NCI-H446 treated with DMSO at 0.1 percent for 48 hours (cell line): ENCODE measurements at regions not wholly inside any gene's neighbourhood (a gene's known extent, or its start where the extent isn't known, plus 50 kb on each side); places are given as distances from the start of the nearest gene placed in this dataset.

Source experiments
- DNase-seq: peaks from one replicate; lab custom pipeline; 2025; lab: John Stamatoyannopoulos, UW

DNA sequence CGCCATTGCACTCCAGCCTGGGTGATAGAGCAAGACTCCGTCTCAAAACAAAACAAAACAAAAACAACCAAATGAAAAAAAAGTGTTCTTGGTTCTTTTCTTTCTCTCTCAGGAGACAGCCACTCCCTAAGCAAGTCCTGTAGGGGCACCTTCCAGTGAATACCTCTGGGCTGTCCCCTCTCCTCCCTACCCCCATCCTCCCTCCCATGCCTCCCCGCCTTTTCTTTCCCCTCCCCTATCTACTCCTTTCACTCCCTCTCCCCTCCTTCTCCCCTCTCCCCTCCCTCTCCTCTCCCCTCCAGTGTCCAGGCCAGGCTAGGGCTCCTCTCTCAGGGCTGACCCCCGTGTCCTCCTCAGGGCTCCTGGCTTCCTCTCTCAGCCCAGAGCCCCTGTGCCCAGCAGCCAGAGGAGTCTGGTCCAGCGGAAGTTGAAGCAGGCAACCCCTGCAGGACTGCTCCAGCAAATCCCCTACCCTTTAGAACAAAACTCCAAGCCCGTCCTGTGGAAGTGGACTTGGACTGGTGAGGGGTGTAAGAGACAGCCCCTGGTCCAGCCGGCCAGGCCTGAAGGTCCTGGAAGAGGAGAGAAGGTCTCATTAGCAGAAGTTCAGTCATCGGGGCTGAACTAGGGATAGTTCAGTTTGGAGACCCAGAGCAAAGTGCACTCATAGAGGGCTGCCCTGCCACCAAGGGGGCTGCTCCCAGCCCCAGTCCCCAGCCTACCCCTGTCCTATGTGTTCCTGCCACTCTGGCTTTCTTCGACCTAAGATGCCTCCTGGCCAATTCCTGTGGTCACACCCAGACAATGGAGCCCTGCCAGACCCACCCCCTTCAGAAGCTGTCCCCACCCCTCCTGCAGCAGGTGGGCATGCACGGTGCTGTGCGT, 79.8 kb upstream of the IQSEC1 start:
- no peak for DNase-seq

DNA sequence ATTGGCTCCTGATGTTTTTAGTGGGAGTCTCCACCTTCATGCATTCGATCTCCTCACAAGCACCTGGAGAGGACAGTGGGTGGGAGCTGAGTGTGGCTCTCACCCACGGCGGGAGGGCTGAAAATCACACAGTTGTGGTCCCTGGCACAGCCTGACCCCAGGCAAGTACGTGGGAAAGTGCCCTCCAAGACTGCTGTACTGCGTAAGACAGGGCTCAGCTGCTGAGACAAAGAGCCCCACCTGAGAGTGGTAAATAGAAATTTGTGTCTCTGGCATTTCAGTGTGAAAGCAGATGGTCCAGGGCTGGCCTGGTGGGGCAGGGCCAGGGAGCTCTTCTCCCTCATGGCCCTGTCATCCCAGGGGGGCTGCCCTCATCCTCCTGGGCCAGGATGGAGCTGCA, 77.4 kb upstream of the IQSEC1 start:
- DNase-seq = no peak

DNA sequence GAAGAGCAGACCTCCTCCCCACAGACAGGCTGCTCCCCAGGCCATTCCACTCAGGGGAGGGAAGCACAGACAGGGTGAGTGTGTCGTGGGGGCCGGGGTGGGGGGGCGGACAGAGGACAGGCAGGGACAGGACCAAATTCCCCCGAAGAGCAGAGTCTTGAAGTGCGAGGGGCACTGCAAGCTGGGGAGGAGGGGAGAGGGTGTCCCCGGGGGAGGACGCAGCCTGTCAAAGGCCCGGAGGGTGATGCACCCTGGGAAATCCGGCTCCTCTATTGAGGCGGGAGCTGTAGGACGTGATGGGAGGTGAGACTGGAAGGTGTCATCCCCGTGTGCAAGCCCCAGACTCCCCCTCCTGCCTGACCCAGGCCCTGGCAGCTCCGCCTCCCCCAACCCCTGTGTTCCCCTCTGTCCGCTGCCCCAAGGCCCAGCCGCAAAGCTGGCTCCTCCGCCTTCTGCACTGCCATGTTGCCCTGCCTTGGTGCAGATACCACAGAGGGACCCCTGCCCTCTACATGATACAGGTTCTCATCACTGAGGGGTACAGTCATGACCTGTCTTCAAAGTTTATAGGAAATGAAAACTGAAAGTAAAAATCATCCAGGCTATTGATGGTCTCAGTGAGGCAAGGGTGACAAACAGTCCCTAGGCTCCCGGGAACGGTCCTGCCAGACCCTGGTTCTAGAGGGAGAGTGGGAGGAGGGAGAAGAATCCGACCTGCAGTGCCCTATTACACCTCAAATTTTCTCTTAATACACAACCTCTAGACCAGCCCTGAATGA, 76.3 kb upstream of the IQSEC1 start:
- no peak for DNase-seq

DNA sequence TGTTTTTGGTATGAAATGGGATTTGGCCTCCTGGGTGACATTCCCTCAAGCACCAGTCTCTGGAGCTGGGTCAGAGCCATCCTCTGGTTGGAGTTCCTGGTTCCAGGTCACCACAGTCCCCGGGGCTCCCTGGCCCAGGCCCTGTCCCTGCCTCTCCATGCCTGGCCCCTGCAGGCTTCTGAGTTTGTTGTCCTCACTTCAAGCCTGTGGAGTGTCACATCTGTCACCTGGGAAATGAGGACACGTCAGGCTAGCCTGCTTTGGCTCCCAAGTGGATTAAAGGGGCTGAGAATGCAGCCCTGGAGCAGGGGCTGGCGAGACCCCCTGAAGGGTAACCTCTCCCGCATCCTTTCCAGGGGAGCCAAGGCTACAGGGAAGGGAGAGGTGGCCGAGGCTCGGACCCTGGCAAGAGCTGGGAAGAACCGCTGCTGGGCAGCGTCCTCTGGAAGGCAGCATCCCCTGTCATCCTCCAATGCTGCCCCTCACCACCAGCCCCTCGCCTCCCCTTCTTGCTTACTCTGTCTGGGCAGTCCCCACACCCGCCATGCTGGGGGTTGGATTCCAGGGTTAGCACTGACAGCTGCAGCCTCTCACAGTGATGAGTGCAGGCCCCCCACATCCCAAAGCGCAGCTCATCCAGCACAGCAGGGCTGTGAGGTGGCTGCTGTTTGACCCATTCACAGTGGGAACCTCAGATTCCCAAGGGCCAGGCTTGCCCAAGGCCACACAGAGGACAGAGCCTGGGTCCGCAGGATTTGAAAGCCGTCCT, 75.5 kb upstream of the IQSEC1 start:
- no peak for DNase-seq

DNA sequence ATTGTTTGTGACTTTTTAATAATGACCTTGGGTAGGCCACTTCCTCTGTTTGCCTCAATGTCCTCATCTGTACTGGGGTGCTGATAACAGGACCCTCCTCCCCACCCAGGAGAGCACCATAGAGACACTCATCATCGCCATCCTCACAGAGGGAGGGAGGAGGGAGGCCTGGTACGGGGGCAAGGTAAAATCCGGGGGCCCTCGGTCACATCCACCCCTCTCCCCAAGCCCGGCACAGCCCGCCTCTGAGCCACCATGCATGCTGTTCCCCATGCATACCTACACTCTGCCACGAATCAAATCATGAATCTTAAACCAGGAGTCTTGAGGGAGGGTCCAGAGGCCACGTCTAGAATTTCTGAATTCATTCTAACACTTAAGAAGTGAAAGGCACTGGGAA, 74.9 kb upstream of the IQSEC1 start:
- no peak for DNase-seq

DNA sequence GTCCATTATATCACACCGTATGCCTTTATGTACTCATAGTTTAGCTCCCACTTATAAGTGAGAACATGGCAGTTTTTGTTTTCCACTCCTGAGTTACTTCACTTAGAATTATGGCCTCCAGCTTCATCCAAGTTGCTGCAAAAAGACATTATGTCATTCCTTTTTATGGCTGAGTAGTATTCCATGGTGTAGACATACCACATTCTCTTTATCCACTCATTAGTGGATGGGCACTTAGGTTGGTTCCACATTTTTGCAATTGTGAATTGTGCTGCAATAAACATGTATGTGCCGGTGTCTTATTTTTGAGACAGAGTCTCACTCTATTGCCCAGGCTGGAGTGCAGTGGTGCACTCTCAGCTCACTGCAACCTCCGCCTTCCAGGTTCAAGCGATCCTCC, 74.1 kb upstream of the IQSEC1 start:
- no peak for DNase-seq

DNA sequence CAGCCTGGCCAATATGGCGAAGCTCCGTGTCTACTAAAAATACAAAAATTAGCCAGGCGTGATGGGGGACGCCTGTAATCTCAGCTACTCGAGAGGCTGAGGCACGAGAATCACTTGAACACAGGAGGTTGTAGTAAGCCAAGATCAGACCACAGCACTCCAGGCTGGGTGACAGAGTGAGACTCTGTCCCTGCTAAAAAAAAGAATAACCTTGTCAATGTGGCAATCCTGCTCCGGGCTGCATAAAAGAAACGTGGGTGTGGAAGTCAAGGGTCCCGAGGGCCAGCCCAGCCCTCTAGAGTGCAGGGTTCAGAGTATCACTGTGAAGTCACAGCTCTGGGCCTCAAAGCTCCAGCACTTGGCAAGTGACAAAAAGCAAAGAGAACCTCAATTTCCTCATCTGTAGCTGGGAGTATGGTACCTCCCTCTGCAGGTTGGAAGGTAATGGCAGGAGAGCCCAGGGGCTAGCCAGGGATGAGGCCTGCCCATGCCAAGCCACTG, 73.5 kb upstream of the IQSEC1 start:
- DNase-seq = no peak

DNA sequence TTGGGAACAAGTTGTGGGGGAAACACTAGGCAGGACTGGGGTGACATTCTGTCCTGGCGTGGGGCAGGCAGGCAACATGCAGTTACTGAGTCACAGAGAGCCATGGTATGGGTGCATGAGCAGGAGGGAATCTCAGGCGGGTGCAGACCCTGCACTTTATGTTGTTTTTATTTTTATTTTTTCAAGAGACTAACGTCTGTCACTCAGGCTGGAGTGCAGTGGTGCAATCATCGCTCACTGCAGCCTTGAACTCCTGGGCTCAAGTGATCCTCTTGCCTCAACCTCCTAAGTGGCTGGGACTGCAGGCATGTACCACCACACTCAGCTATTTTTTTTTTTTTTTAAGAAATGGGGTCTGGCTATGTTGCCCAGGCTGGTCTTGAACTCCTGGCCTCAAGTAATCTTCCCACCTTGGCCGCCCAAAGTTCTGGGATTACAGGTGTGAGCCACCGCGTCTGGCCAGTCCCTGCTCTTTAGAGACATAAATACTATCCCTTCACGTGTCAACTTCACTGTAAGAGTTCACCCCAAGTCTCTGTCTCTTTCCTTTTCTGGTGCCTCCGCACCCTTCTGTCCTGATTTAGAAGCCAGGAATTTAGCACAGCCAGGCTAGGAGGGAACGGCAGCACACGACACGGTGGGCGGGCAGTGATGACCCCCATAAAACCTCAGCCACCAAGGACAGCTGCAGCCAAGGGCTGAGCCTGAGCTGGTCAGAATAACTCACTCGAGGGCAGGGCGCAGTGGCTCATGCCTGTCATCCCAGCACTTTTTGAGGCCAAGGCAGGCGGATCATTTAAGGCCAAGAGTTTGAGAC, 72.8 kb upstream of the IQSEC1 start:
- no peak for DNase-seq

DNA sequence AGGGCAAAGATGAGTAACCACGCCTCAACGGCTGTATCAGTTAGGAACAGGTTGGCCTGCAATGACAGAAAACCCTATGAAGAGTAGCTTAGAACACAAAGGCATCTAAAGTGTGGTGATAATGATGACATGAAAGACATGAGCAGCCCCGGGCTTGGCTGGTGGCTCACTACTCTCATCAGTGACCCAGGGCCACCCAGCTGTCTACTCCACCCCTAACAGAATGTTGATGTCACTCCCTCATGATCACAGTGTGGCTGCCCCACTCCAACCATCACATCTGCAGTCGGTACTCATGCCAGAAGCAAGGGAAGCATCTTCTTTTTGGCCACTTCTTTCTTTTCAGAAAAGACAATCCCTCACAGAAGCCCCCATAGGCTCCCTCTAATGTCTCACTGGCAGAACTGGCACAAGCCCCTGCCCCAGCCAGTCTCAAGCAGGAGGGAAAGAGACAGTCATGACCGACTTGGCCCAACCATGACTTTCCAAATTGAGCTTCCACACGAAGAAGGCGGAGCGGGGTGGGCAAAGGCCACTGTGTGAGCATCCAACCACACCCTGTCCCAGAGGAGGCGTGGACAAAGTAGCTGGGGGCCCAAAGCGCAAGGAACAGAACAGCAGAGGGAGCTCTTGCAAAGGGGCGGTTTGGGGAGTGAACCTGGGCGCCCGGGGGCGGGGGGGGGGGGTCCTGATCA, 72.0 kb upstream of the IQSEC1 start:
- DNase-seq = no peak

DNA sequence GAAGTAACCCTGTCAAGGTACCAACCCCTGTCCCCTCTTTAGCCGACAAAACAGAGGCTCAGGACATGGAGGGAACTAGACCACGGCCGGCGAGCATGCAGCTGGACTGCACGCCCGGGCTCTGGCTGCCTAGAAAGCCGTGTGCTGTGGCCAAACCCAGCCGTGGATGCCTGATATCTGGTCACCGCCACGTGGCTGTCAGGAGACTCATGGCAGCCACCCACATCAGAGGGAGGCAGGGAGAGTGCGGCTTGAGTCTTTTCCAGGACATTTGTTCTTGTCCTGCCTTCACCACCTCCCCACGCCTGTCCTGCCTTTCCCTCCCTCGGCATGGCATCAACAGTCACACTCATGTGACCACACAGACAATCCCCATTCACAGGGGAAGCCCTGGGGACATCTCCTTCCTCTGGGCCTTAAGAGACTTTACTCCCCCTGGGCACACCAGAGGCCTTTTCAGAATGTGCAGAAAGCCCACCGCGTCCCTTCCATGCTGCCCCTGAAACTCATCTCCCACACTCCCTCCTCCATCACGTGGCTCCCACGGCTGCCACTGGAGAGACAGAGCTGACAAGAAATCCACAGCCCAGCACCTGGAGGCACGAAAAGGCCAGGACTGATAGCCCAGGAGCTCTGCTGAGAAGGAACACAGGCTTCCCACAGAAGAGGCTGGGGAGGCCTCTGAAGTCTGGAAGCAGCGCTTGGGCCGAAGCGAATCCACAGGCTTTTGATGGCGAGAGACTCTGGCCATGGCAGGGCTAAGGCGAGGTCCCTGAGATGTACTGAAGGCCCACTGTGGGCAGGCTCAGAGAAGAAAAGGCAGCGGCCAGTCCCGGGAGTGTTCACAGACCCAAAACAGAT, 71.2 kb upstream of the IQSEC1 start:
- no peak for DNase-seq

DNA sequence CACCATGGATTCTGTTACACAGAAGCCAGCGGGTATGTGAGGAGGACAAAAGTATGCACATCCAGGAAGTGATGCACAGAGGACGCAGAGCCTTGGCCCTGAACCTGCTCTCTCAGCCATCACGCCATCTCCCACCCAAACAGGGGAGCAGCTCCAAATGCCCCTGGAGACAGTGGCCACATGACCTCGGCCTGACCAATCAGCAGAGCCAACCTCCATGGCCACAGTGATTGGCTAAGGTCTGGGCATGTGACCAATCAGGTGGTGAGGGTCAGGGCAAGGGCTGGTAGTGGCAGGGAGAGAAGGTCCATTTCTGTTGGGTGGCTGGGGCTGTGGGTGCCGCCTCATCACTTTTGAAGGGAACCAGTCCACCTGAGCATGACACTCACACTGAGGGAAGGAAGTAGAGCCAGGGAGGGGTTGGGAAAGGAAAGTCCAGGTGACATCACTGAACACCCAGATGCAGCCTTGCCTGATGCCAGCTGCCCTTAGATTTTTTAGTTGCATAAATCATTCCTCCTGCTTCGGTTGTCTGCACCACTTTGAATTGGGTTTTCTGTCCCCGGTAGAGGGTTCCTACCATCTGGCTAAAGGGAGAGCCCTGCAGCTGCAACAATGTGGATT, 70.3 kb upstream of the IQSEC1 start:
- DNase-seq = no peak

DNA sequence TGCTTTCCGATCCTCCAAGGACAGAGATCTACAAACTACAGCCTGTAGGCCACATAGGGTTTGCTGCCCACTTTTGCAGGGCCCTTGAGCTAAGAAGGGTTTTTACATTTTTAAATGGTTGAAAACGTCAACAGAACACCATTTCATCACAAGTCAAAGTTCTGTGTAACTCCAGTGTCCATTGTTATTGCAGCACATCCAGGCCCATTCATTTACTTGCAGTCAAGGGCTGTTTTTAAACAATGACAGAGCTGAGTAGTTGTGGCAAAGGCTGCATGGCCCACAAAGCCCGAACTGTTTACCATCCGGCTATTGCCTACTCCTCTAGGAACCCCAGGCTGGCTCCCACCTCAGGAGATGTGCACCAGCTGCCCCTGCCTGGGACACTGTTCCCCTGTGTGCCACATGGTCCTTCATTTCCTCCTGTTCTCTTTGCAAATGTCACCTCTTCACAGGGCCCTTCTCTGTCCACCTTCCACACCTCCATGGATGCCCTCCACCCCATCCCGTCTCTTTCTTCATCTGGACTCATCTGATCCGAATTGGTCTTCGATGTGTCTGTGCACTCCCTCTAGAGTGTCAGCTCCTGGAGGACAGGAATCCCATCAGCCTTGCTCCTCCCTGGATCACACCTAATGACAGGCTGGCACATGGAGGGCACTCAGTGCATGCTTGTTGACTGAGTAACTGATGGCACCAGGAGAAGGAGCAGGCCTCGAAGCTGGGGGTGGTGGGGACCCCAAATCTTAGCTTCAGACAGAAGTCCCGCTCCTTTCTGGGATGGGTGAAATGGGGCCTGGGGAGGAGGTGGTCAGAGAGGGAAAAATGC, 69.5 kb upstream of the IQSEC1 start:
- no peak for DNase-seq

DNA sequence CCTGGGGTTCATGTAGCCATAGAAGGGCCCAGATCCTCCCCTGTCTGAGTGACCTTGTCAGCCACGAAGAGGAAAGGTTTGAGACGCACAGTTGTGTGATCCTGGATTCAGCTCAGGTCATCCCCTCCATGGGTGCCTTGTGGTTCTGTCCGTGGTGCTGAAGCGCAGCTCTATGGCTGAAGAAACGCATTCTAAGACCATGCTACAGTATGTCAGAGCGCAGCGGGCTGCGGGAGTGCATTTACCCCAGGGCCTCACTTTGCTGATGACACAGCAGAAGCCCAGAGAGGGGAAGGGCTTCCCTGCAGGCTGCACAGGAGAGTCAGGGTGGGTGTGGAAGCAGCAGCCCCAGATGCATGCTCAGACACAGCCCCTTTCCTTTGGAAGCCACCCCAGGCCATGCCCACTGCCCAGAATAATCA, 68.8 kb upstream of the IQSEC1 start:
- DNase-seq = no peak

DNA sequence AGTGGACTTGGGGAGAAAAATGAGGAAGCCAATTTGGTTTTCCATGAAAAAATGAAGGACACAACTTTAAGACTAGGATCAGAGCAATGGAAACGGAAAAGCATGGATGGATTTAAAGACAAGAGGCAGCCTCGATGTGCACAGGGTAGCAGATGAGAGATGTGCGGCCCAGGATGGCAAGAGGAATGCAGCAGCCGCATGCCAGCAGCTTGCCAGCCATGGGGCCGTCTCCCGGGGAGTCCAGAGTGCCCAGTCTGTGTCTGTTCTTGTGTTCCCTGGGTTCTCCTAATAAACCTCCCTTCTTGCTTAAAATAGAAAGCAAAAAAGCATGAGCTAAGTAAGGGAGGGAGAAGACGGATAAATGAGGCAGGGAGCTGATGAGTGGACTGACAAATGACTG, 68.0 kb upstream of the IQSEC1 start:
- no peak for DNase-seq

DNA sequence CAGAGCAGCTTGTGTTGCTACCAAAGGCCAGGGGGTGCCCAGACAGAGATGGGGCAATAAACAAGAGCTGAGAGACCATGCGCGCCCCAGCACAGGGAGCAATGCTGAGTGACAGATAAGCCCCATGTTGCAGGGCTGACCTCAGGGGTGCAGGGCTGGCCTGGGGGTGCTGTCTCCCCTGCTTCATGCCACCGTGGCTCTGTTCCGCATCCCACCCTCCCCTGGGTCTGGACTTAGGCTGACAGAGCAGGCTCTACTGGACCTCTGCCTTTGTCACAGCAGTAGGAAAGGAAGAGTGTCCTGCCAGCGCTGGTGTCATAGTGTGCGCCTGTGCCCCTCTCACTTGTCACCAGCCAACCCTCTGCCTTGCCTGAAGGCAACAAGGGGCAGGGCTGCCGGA, 67.4 kb upstream of the IQSEC1 start:
- no peak for DNase-seq

DNA sequence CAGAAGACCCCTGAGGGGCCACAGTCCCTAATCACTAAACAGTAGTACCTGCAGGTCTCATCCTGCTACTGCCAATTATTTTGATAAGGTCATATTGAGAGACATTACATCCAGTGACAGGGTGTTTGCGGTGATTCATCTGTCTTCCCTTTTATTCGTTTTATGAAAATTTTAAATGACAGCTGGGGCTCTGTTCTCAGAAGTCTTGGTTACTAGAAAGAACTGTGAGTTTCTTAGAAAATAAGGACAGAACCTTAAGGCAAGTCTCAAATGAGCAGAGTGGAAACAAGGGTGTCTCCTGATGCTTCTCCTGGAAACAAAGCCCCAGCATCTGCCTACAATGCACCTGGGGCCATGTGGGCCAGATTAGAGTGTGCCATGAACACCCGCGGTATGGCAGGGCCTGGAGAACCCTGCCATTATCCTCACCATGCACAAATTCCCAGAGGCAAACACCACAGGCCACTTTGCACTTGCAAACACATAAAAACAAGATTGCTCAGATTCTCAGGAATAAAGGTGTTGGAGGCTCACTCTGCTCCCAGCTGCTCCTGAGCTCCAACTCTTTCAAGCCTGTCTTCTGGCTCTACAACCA, 66.3 kb upstream of the IQSEC1 start:
- no peak for DNase-seq

DNA sequence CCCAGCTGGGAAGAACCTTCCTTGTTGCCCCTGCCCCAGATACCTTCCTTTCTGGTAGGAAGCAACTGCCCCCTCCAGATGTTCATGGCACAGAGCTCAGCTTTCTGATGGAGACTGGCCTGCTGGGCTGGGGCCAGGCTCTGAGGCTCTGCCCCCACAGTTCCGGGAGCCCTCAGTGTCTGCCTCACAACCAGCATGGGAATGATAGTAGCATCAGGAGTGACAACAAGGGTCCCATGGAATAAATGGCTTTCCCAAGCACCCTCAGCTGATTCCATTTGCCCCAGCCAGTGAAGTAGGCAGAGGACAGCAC, 65.6 kb upstream of the IQSEC1 start:
- DNase-seq = no peak
